ENCODE measurements at regions not wholly inside any gene's neighbourhood (a gene's known extent, or its start where the extent isn't known, plus 50 kb on each side); places are given as distances from the start of the nearest gene placed in this dataset.

GRCh38 chr10:4303045-4303444, 518.0 kb upstream of the KLF6 start:
- H3K4me1 ChIP-seq, result peaks cover 0 to 11% of the 10 kb centered on the region in 2 donors
- DNase-seq, result no peak
- H3K9me3 ChIP-seq, result no peaks in the 10 kb centered on the region
- no peak overlapping the region for H3K4me3 ChIP-seq (replicated peaks in 1 of 3)
- H3K36me3 ChIP-seq, result no peaks in the 10 kb centered on the region
- no peak for TF ChIP-seq CTCF (IDR thresholded peaks at IDR 0.05)
- TF ChIP-seq POLR2A (IDR thresholded peaks at IDR 0.05), result no peak
- intact Hi-C loops (cut with DNase I), result no loop called here
- WGBS, 2 donors, result 92 to 95% methylated on average over 5 of the region's 5 CpGs
- H3K27ac ChIP-seq, result no peak overlapping the region
- H3K27me3 ChIP-seq, result no peaks in the 10 kb centered on the region

GRCh38 chr10:4301291-4302045, 516.5 kb upstream of the KLF6 start:
- intact Hi-C loops (cut with DNase I), result no loop called here
- TF ChIP-seq CTCF (IDR thresholded peaks at IDR 0.05) (no peak), POLR2A (IDR thresholded peaks at IDR 0.05) (no peak)
- no peaks in the 10 kb centered on the region for H3K27me3 ChIP-seq
- H3K4me1 ChIP-seq, result peaks cover 0 to 1% of the 10 kb centered on the region in 2 donors
- no peak overlapping the region for H3K27ac ChIP-seq
- no peaks in the 10 kb centered on the region for H3K36me3 ChIP-seq
- H3K9me3 ChIP-seq, result no peaks in the 10 kb centered on the region
- H3K4me3 ChIP-seq (replicated peaks in 1 of 3), result no peak overlapping the region
- DNase-seq, result no peak
- WGBS, 2 donors, result 66 to 67% methylated on average over 6 of the region's 6 CpGs

GRCh38 chr10:4296161-4296560, 511.2 kb upstream of the KLF6 start:
- no peaks in the 10 kb centered on the region for H3K9me3 ChIP-seq
- H3K36me3 ChIP-seq, result no peaks in the 10 kb centered on the region
- DNase-seq, result no peak
- WGBS, 2 donors, result 95 to 98% methylated on average over 5 of the region's 5 CpGs
- no peaks in the 10 kb centered on the region for H3K27me3 ChIP-seq
- no peak overlapping the region for H3K27ac ChIP-seq
- H3K4me1 ChIP-seq, result no peaks in the 10 kb centered on the region
- H3K4me3 ChIP-seq (replicated peaks in 1 of 3), result no peak overlapping the region
- intact Hi-C loops (cut with DNase I), result no loop called here
- TF ChIP-seq CTCF (IDR thresholded peaks at IDR 0.05) (no peak), POLR2A (IDR thresholded peaks at IDR 0.05) (no peak)

GRCh38 chr10:4294996-4295792, 510.2 kb upstream of the KLF6 start:
- H3K27me3 ChIP-seq, result no peaks in the 10 kb centered on the region
- no peaks in the 10 kb centered on the region for H3K9me3 ChIP-seq
- no peak overlapping the region for H3K4me3 ChIP-seq (replicated peaks in 1 of 3)
- no peak overlapping the region for H3K27ac ChIP-seq
- DNase-seq, result no peak
- intact Hi-C loops (cut with DNase I), result no loop called here
- TF ChIP-seq POLR2A (IDR thresholded peaks at IDR 0.05) (no peak), CTCF (IDR thresholded peaks at IDR 0.05) (no peak)
- no peaks in the 10 kb centered on the region for H3K4me1 ChIP-seq
- 93 to 94% methylated on average over 16 of the region's 16 CpGs for WGBS, 2 donors
- no peaks in the 10 kb centered on the region for H3K36me3 ChIP-seq

- no peak for DNase-seq
- intact Hi-C loops (cut with DNase I), result no loop called here
- Histone ChIP-seq H3K27ac (no peak overlapping the region), H3K36me3 (no peaks in the 10 kb centered on the region), H3K4me1 (no peaks in the 10 kb centered on the region), H3K4me3 (replicated peaks in 1 of 3) (no peak overlapping the region), H3K9me3 (no peaks in the 10 kb centered on the region), H3K27me3 (no peaks in the 10 kb centered on the region)
- 94 to 95% methylated on average over 5 of the region's 5 CpGs for WGBS, 2 donors
- TF ChIP-seq POLR2A (IDR thresholded peaks at IDR 0.05) (no peak), CTCF (IDR thresholded peaks at IDR 0.05) (no peak)
Observed at GRCh38 chr10:4294271-4294670, 509.3 kb upstream of the KLF6 start.

Data from thyroid gland (tissue), 4 donors.